ENCODE measurements at regions not wholly inside any gene's neighbourhood (a gene's known extent, or its start where the extent isn't known, plus 50 kb on each side); places are given as distances from the start of the nearest gene placed in this dataset.
"Not testable (repeated sequence)": the region's sequence is repeated elsewhere in the genome, so short reads cannot be mapped to it uniquely, and the experiment has no call there.

DNA sequence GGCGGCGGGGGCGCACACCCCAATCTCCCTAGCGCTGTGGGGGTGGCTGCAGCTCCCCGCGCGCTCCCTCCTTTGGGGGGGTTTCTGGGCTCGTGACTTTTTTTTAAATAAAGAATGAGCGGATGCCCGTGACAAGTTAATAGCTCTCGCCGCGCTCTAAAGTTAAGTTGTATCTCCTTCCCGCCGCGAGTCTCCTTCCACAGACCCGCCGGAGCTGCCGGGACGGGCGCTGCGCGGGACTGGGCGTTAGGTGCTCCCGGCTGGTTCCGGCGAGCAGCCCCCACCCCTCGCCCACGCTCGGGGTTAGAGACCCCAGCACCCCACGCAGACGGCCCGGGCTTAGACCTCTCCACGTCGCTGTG lies 82.6 kb upstream of the HMGA2 start:
- no peak for DNase-seq

DNA sequence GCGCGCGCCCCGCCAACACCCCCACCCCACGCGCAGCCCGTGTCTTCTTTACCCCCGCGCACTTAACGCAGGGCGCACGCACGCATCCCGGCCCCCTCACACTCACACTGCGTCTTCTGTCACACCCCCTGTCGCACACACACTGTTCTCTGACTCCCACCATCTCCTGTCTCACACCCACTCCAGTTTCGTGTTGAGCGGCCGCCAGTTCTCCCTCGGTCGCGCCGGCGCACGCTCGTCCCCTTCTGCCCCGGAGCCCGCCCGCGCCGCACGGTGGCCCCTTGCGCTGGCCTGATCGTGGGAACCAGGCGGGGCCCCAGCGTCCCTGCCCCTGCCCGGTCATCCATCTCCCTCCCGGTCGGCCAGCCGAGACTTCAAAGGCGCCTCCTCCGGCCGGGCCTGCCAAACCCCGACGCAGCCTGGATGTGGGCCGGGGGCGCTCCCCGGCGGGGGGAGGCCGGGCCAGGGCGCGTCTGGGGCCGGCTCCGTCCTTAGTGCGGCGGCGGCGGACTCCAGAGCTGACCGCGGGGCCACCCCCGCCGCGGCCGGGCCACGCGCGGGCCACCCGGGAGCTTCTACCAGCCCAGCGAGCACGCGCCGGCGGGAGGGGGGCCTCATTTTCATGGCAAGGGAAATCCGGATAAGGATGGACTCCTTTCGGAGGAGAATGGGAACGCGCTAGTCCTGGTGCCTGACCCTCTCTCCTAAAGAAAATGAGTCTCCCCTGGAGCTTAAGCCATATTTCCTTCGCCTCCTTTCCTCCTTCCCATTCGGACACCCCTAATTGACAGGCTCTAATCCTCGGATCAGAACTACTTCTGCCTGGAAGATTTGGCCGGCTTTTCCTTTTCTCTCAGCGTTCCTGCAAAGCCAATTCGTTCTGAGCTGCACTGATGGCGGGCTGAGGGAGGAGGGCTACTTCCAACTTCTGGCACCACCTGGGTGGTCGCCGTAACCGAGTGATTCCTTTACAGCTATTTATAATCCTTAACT lies 82.0 kb upstream of the HMGA2 start:
- DNase-seq = no peak

DNA sequence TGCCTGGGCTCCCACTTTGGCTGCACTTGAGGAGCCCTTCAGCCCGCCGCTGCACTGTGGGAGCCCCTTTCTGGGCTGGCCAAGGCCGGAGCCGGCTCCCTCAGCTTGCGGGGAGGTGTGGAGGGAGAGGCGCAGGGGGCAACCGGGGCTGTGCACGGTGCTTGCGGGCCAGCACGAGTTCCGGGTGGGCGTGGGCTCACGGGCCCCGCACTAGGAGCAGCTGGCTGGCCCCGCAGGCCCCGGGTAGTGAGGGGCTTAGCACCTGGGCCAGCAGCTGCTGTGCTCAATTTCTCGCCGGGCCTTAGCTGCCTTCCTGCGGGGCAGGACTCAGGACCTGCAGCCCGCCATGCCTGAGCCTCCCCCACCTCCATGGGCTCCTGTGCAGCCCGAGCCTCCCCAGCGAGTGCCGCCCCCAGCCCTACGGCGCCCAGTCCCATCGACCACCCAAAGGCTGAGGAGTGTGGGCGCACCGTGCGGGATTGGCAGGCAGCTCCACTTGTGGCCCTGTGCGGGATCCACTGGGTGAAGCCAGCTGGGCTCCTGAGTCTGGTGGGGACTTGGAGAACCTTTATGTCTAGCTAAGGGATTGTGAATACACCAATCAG lies 79.9 kb upstream of the HMGA2 start:
- DNase-seq = not testable (repeated sequence)

DNA sequence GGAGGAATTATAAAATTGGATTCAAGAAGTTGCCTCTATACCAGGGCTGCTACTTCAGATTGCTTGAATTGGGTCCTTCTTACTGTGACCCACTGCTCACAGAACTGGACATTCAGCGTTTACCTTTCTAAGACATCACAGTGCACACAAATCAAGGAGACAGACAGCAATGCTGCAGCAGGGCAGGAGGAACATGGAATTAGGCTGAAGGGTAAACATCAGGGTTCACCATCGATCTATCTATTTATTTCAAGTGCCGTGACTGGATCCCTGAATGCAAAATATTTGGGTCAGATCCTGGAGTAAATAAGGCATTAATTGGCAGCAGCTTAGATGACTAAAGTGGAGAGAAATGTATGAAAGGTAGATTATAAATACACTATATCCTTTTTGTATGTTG lies 76.9 kb upstream of the HMGA2 start:
- no peak for DNase-seq

DNA sequence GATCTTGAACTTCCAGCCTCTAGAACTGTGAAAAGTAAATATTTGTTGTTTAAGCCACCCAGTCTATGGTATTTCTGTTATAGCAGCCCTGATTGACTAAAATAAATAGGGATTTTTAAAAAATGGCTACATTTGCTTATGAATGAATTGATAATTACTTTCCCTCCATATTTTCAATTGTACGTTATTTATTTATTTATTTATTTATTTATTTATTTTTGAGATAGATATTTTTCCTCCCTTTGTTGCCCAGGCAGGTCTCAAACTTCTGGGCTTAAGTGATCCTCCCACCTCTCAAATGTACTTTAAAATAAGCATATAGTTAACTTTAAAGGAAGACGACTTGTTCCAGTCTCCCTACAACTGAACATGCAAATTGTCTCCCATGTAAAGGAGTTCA lies 76.0 kb upstream of the HMGA2 start:
- no peak for DNase-seq

DNA sequence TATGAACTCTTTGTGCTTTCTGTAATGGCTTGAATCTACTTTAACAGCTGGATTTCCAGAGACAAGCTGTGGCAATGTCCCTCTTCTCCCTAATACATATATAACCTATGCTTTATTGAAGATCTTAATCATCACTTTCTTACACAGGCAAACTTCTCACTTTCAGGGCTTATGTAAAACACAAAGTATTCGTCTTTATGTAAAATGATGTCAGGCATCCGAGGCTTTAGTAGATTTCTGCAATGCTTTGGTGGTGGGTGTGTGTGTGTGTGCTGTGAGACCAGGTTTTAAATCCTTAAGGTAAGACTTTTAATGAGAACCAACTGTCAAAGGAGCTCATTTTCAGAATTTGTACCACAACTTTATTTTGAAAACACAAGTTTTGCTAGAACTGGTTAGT lies 70.0 kb upstream of the HMGA2 start:
- no peak for DNase-seq

DNA sequence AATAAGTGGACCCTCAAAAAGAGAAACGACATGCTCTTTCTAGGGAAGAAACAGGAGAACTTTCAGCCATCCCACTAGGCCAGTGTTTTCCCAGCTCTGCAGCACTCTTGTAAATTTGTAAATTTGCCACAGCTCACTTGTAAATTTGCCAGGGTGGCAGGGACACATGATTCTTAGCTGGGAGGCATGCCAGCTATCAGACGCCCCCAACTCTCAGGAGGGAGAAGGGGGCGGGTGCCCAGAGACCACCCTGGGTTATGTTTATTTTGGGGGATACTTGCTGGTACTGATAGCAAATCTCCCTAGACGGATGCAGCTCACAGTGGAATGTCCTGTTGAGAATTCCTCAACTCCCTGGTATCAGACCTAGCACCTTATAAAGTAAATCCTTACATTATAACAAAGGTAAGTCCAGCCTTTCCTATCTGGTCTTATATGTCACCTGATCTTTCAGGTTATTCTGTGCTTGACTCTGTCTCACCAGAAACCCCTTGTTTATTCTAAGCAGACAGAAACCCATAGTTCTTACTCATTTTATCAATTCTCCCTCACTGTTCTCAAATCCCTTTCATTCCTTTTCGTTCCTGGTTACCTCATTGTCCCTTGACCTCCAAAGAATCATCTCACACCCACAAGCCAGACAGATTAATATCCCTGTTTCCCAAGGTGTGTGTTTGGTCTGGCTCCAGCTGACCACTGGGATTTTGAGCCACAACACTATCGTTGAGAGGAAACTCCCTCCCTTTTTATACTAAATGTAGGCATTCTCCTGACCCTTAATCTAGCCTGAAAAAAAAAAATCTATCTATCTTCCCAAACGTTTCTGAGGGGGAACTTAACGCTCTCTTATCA lies 69.3 kb upstream of the HMGA2 start:
- no peak for DNase-seq

DNA sequence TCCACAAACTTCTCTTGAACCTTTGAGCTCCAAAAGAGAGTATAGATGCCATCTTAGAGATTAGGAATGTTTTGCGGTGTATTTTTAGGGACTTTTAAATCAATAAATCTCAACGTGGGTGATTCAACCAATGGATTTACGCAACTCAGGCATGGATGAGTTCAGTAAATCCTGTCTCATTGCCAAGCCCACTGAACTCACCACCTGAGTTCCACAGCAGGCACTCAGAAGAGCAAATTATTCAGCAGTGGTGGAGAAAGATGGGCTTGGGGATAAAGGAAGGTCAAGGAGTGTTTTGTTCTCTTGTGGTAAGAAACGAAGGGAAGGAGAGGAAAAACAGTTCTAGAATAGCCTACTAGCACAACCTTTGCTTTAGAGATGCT lies 68.7 kb upstream of the HMGA2 start:
- no peak for DNase-seq

DNA sequence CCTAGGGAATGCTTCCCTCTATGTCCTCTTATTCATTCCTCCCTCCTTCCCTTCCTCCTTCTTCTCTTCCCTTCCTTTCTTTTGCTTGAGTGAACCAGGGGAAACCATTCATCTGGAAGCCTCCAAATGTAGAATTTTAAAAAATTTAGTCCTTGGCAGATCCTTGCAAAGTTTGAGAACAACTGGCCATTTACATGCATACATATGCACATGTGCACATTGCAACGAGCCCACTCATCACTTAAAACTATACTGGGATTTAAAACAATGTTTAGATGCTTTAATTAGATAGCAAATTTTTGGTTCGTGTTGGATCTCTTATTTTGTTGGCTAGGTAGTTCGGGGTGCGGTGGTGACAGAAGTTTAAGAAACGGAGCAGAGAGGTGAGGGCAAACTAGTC lies 68.0 kb upstream of the HMGA2 start:
- no peak for DNase-seq

DNA sequence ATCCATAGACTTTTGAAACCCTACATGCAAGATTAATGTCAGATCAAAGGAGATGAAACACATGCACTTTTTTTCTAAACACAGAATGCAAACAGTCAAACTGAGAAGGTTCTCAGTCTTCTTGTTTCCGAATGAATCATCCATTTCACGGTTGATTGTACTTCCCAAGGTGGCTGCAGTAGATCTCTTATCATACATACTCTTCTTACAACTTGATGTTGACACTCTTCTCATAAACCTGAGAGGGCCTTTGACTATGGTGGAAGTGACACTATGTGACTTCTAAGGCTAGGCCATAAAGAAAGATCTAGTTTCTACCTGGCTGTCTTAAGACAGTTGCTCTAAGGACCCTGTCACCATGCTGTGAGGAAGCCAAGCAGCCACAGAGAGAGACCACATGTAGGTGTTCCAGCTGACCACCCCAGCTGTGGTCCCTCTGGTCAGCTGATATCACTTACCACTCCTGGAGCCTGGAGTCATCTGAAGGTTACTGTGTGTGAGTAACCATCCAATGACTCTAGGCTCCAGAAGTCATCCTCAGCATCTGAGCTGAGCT lies 67.2 kb upstream of the HMGA2 start:
- no peak for DNase-seq

DNA sequence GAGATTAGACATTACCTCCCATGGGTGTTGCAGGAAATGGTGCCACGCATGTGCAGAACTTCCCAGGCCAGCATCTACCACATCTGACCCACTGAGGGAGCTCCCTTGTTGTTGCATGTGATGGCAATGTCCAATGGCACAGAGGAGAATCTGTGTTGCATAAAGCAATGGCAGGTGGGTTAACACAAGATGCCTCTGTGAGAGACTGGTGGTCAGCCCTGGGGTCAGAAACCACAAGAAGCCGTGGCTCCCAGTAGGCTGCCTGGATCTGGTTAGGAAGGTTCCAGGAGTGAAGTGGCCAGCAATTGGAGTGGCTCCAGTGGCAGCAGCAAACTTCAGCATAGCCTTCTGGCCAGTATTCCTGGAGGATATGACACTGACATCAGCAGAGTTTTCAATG lies 65.9 kb upstream of the HMGA2 start:
- no peak for DNase-seq

DNA sequence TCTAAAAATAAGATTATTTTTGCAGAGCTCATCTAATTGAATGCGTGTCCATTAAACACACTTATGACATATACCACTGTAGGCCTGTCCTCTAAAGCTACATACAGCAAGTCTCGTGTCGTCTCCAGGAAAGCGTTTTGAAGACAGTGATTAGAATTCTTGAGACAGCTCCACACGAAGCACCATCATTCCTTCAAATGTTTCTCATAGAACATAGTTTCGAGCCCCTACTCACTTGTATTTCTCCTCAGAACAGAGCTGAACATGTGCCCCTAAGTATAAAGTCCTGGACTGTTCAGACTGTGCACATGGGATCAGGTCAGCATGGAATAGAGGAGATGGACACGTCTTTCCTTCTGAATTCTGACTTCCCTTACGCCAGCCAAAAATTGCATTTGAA lies 64.5 kb upstream of the HMGA2 start:
- no peak for DNase-seq

DNA sequence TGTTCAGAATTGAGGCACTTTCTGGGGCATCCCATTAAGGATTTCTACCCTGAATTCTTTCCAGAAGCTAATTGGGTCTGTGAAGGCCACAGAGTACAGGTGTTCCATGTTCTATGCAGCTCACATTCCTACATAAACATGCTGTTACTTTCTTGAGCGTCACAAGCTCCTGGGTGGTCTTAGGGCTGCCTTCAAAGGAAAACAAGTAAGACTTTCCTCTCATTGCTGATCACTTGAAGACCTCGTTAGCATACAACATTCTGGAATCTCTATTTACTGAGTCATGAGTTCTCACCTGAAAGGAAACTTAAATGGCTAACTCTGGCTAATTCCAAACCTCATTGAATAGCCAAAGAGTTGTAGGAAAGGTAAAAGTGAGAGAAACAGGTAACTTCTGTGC lies 63.0 kb upstream of the HMGA2 start:
- no peak for DNase-seq

DNA sequence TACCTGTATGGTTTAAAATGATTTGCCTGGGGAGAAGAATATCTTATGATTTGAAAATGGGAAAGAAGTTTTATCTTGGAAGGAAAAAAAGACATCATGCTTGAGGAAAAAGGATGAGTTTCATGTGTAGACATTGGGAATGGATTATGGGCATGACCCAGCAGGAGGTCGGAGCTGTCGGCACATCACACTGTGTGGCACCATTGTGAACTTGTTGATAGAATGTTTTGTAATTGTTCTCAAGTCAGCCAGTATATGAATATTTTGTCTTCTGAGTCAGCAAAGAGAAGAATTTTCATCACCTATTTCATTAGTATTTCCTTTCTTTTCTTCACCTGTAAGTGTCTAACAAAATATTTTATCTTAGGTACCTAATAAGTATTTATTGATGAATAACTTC lies 60.0 kb upstream of the HMGA2 start:
- DNase-seq = no peak

DNA sequence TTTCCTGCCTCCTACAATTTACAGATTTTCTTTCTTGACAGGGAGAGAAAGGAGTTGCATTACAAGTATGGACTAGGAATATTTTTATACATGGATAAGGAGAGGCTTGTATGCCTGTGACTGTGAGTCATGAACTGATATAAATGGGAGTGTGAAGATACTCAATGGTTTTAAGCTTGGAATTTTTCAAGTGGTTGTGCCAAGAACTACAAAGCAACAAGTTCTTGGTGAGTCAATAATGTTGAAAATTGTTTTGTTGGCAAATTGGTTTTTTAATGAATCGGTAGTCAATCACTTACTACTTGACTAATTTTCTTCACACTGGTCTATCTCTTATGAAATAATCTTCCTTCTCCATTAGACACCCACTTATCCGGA lies 58.9 kb upstream of the HMGA2 start:
- no peak for DNase-seq

DNA sequence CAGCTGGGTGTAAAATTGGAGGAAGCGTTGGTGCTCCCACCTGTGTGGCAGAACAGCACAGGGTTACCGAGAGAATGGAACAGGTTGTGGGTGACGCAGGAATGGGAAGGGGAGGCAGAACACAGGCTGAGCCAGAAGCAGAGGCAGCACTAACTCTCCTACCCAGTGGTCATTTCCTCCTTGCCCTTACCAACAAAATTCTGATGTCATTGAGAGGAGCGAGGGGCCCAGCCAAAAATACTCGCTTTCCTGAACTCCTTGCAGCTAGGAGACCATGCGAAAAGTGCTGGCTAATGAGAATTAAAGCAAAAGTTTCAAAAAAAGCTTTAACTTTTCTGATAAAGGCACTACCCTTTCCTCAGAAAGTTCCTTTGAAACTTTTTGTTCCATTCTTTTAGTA lies 54.4 kb upstream of the HMGA2 start:
- no peak for DNase-seq
